SJSA1 (cell line): ENCODE measurements at regions not wholly inside any gene's neighbourhood (a gene's known extent, or its start where the extent isn't known, plus 50 kb on each side); places are given as distances from the start of the nearest gene placed in this dataset.
"Not testable (repeated sequence)": the region's sequence is repeated elsewhere in the genome, so short reads cannot be mapped to it uniquely, and the experiment has no call there.

Experiments used
- DNase-seq, 2 experiments: peaks; one replicate each; pipeline ENCODE4 v3.0.0-alpha.2; 2015 to 2020; ENCODE audit warnings: low spot score in 2 of 2, low read depth in 1 of 2
- H3K27ac ChIP-seq: fragments of 250-450 bp; sonication (Bioruptor Pico); 2 replicates; pipeline ENCODE4 v1.5.1; 2020; ENCODE audit warnings: mild to moderate bottlenecking, moderate library complexity
- H3K27me3 ChIP-seq: fragments of 250-450 bp; sonication (Bioruptor Pico); replicated peaks from 2 replicates; pipeline ENCODE4 v1.5.1; 2020; ENCODE audit warnings: mild to moderate bottlenecking, moderate library complexity
- H3K36me3 ChIP-seq: fragments of 250-450 bp; sonication (Bioruptor Pico); 2 replicates; pipeline ENCODE4 v1.5.1; 2020; ENCODE audit warnings: mild to moderate bottlenecking
- H3K4me1 ChIP-seq: fragments of 250-450 bp; sonication (Bioruptor Pico); replicated peaks from 2 replicates; pipeline ENCODE4 v1.6.1; 2021; ENCODE audit warnings: mild to moderate bottlenecking
- H3K4me3 ChIP-seq: fragments of 250-450 bp; sonication (Bioruptor Pico); 2 replicates; pipeline ENCODE4 v1.5.1; 2020; ENCODE audit warnings: mild to moderate bottlenecking
- H3K9me3 ChIP-seq: fragments of 250-450 bp; sonication (Bioruptor Pico); replicated peaks from 2 replicates; pipeline ENCODE4 v1.5.1; 2020; ENCODE audit warnings: mild to moderate bottlenecking

GRCh38 chr12:24679126-24679525, 269.8 kb downstream of the BCAT1 start:
- no peaks in the 10 kb centered on the region for H3K9me3 ChIP-seq
- no peaks in the 10 kb centered on the region for H3K4me1 ChIP-seq
- H3K27me3 ChIP-seq = peaks cover 5% of the 10 kb centered on the region
- H3K4me3 ChIP-seq = no peak overlapping the region
- H3K27ac ChIP-seq = no peak overlapping the region
- no peak for DNase-seq
- no peaks in the 10 kb centered on the region for H3K36me3 ChIP-seq

DNA sequence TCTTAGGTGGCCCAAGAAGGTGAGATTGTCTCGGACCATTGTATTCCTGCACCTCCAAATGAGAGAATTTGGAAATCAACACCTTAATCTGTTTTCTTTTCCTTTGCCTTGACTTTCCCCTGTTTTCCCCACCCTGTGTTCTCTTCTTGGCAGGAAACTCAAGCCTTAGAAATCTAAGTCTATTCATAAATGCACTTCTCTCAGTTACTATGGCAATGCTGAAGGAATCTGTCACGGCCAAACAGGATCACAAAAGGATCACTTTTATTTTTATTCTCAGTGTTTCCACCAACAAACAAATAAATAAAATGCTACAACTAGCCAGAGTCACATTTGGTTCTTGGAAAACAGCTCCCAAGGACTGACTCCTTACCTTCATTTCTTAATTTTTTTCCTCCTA, 270.5 kb downstream of the BCAT1 start:
- Histone ChIP-seq H3K9me3 (no peaks in the 10 kb centered on the region), H3K4me3 (no peak overlapping the region), H3K27me3 (peaks cover 5% of the 10 kb centered on the region), H3K36me3 (no peaks in the 10 kb centered on the region), H3K4me1 (no peaks in the 10 kb centered on the region), H3K27ac (no peak overlapping the region)
- no peak for DNase-seq

GRCh38 chr12:24668563-24668962, 280.3 kb downstream of the BCAT1 start:
- Histone ChIP-seq H3K27ac (no peak overlapping the region), H3K4me3 (no peak overlapping the region), H3K4me1 (no peaks in the 10 kb centered on the region), H3K36me3 (no peaks in the 10 kb centered on the region), H3K27me3 (no peaks in the 10 kb centered on the region), H3K9me3 (no peaks in the 10 kb centered on the region)
- no peak for DNase-seq

DNA sequence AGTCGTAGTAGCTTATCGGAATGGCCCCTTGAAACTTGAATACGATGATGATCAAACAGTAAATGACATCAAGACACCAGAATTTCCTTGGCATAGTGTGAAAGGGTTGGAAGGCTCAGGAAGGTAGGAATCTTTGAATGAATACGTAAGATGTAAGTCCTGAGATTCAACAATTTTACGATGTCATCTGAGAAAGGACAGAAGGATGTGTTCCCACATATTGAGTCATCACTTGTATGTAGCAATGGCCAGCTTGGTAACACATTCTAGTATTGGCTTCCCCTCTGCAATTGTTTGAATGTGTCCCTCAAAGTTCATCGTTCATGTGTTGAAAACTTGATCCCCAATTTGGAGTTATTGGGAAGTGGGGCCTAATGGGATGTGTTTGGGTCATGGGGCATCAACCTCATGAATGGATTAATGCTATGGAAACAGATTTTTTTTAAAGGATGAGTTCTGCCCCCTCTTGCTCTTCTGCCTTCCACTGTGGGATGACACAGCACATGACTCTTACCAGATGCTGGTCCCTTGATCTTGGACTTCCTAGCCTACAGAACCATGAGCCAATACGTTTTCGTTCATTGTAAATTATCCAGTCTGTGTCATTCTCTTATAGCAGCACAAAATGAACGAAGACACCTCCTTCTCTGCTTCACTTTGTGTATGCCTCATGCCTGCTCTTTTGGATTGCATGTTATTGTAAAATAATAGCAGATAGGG, 284.6 kb downstream of the BCAT1 start:
- no peaks in the 10 kb centered on the region for H3K9me3 ChIP-seq
- no peak for DNase-seq
- H3K27me3 ChIP-seq = no peaks in the 10 kb centered on the region
- no peaks in the 10 kb centered on the region for H3K36me3 ChIP-seq
- no peak overlapping the region for H3K4me3 ChIP-seq
- no peak overlapping the region for H3K27ac ChIP-seq
- H3K4me1 ChIP-seq = no peaks in the 10 kb centered on the region

DNA sequence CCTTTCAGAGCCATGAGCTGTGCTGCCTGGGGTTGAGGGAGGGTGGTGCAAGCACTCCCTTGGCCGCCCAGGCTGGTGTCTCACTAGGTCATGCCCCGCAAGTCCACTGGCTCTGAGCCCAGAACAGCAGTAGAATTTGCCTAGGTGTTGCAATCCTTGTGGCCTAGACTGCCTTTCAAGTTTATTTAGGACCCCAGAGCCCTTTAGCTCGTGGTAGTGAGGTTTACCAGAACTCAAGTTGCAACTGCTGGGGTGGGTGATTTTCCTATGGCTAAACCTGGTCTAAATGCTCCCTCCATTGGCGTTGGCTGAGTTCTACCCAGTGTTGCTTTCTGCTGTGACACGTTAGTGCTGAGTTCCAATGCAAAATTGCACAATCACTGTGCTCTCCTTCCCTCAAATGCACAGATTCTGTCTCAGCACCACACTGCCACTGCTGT, 287.2 kb downstream of the BCAT1 start:
- H3K9me3 ChIP-seq = no peaks in the 10 kb centered on the region
- no peak for DNase-seq
- no peaks in the 10 kb centered on the region for H3K4me1 ChIP-seq
- H3K36me3 ChIP-seq = no peaks in the 10 kb centered on the region
- H3K4me3 ChIP-seq = no peak overlapping the region
- no peak overlapping the region for H3K27ac ChIP-seq
- no peaks in the 10 kb centered on the region for H3K27me3 ChIP-seq

DNA sequence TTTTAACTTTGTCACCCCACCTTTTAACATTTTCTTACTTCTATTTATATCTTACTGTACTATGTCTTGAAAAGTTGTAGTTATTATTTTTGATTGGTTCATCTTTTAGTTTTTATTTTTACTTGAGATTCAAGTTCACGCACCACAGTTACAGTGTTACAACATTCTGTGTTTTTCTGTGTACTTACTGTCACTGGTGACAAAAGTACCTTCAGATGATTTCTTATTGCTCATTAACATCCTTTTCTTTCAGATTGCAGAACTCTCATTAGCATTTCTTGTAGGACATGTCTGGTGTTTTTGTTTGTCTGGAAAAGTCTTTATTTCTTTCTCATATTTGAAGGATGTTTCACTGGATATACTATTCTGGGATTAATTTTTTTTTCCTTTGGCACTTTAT, 289.9 kb downstream of the BCAT1 start:
- H3K4me3 ChIP-seq = no peak overlapping the region
- H3K36me3 ChIP-seq = no peaks in the 10 kb centered on the region
- no peaks in the 10 kb centered on the region for H3K9me3 ChIP-seq
- H3K4me1 ChIP-seq = no peaks in the 10 kb centered on the region
- H3K27me3 ChIP-seq = no peaks in the 10 kb centered on the region
- no peak overlapping the region for H3K27ac ChIP-seq
- DNase-seq = no peak

GRCh38 chr12:24654344-24654743, 294.6 kb downstream of the BCAT1 start:
- not testable (repeated sequence) for H3K4me1 ChIP-seq, H3K36me3 ChIP-seq, H3K27me3 ChIP-seq, DNase-seq, H3K9me3 ChIP-seq, H3K27ac ChIP-seq, H3K4me3 ChIP-seq

GRCh38 chr12:24649634-24650033, 299.3 kb downstream of the BCAT1 start:
- no peak for DNase-seq
- H3K9me3 ChIP-seq = no peaks in the 10 kb centered on the region
- H3K4me1 ChIP-seq = no peaks in the 10 kb centered on the region
- H3K27ac ChIP-seq = no peak overlapping the region
- H3K36me3 ChIP-seq = no peaks in the 10 kb centered on the region
- no peak overlapping the region for H3K4me3 ChIP-seq
- H3K27me3 ChIP-seq = no peaks in the 10 kb centered on the region

DNA sequence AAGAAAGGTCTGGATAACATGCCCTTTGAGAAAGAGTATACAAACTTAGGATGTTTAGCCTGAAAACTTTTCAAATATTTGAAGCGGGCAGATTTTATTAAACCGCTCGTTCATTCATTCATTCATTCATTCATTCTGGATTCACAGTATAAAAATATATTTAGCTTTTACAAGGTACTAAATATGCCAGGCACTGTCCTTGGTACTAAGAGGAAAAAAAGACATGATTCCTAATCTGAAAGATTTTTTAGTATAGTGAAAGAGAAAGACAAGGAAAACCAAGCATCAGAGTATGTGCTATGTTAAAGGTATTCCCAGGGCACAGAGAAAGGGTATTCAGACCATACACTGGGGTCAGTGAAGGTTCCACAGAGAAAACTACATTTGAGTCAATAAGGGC, 299.7 kb downstream of the BCAT1 start:
- Histone ChIP-seq H3K9me3 (no peaks in the 10 kb centered on the region), H3K4me3 (no peak overlapping the region), H3K27ac (no peak overlapping the region), H3K27me3 (no peaks in the 10 kb centered on the region), H3K36me3 (no peaks in the 10 kb centered on the region), H3K4me1 (no peaks in the 10 kb centered on the region)
- no peak for DNase-seq

- no peak overlapping the region for H3K27ac ChIP-seq
- H3K4me3 ChIP-seq = no peak overlapping the region
- H3K4me1 ChIP-seq = no peaks in the 10 kb centered on the region
- DNase-seq = no peak
- no peaks in the 10 kb centered on the region for H3K36me3 ChIP-seq
- no peaks in the 10 kb centered on the region for H3K27me3 ChIP-seq
- no peaks in the 10 kb centered on the region for H3K9me3 ChIP-seq
Observed at GRCh38 chr12:24645254-24645653, 303.6 kb downstream of the BCAT1 start.

DNA sequence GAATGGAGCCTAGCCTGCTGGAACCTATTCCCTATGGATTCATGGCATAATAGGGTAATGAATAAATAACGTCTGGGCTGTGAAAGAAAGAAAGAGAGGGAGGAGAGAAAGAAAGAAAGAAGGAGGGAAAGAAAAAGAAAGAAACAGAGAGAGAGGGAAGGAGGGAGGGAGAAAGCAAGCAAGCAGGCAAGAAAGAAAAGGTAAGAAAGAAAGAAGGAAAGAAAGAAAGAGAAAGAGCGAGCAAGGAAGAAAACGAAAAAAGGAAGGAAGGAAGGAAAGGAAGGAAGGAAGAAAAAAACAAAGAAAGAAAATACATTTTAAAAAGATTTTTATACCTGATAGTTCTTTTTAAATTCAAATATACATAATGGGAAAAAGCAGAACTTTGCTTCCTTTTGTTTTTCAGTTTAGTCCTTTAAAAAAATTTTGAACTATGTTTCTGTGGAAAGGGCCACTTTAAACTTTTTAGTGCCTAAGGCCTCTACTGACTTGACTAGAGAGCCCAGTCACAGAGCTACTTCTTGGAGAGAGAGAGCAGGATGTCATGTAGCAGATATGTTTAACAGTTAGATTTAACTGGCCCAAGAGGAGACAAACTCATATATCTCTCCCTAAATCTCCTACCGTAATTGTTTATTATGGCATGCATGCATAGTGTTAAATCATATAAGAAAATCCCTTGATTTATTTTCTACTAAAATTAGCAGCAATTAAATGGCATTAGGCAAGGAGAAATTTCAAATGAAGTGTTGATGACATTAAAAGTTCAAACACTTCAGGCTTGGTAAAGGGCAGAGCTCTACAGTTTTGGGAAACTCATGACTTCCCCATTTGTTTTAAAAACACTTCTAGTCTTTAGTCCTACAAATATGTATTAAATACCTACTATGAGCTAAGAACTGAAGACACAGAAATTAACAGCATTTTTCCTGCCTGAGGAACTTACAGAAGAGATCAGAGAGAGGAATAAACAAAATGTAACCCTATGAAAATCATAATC, 305.5 kb downstream of the BCAT1 start:
- Histone ChIP-seq H3K27me3 (no peaks in the 10 kb centered on the region), H3K36me3 (no peaks in the 10 kb centered on the region), H3K9me3 (no peaks in the 10 kb centered on the region), H3K4me3 (no peak overlapping the region), H3K27ac (no peak overlapping the region), H3K4me1 (no peaks in the 10 kb centered on the region)
- no peak for DNase-seq

- Histone ChIP-seq H3K27ac (no peak overlapping the region), H3K9me3 (no peaks in the 10 kb centered on the region), H3K36me3 (no peaks in the 10 kb centered on the region), H3K4me3 (no peak overlapping the region), H3K4me1 (peaks cover 7% of the 10 kb centered on the region; the same call in 1 of the 2 replicates), H3K27me3 (no peaks in the 10 kb centered on the region)
- no peak for DNase-seq
Observed at GRCh38 chr12:24639641-24640040, 309.3 kb downstream of the BCAT1 start.

- Histone ChIP-seq H3K4me1 (peaks cover 7% of the 10 kb centered on the region; the same call in 1 of the 2 replicates), H3K27ac (no peak overlapping the region)
- DNase-seq = no peak
Observed at GRCh38 chr12:24632466-24632865, 316.4 kb downstream of the BCAT1 start.

More at GRCh38 chr12:24632466-24632865, 316.4 kb downstream of the BCAT1 start:
- H3K27me3 ChIP-seq = no peaks in the 10 kb centered on the region
- H3K36me3 ChIP-seq = no peaks in the 10 kb centered on the region
- no peak overlapping the region for H3K4me3 ChIP-seq
- H3K9me3 ChIP-seq = no peaks in the 10 kb centered on the region
